PFSK-1 (cell line): ENCODE measurements at regions not wholly inside any gene's neighbourhood (a gene's known extent, or its start where the extent isn't known, plus 50 kb on each side); places are given as distances from the start of the nearest gene placed in this dataset.

Experiments
- FOXP2 ChIP-seq: optimal IDR thresholded peaks from 2 replicates; pipeline ENCODE3; 2011; ENCODE audit warnings: borderline replicate concordance, control low read depth, inconsistent platforms; ENCODE audit not compliant: insufficient read depth; ENCODE audit errors: extremely low read length, extremely low read depth
- POLR2AphosphoS5 ChIP-seq: IDR thresholded peaks from 2 replicates; pipeline ENCODE4 v1.6.1; 2012; ENCODE audit warnings: low read depth, mild to moderate bottlenecking, control low read depth, low read length, moderate library complexity
- REST ChIP-seq, 2 experiments: IDR thresholded peaks; 2 replicates each; pipeline versions ENCODE4 v1.6.1 to v1.8.0; 2011 to 2012; ENCODE audit warnings: low read depth in 2 of 2, low read length in 2 of 2, control low read depth in 1 of 2, inconsistent platforms in 1 of 2, mild to moderate bottlenecking in 1 of 2, moderate library complexity in 1 of 2; ENCODE audit not compliant: insufficient read depth in 1 of 2
- SIN3A ChIP-seq: IDR thresholded peaks from 2 replicates; pipeline ENCODE4 v1.6.1; 2012; ENCODE audit warnings: mild to moderate bottlenecking, low read length, moderate library complexity, borderline replicate concordance; ENCODE audit not compliant: insufficient read depth
- TAF1 ChIP-seq: IDR thresholded peaks from 2 replicates; pipeline ENCODE4 v1.6.1; 2012; ENCODE audit warnings: low read length, control low read depth, borderline replicate concordance; ENCODE audit not compliant: insufficient read depth

GRCh38 chr20:7207186-7207798 lies 439.8 kb downstream of the BMP2 start:
- no peak for TF ChIP-seq SIN3A
- TF ChIP-seq TAF1 = no peak
- no peak for TF ChIP-seq POLR2AphosphoS5
- no peak for TF ChIP-seq REST (IDR thresholded peaks at IDR 0.05; ENCODE audit: insufficient read depth in 1 of 2, low read depth in 2 of 2, low read length in 2 of 2)
- no peak for TF ChIP-seq FOXP2

- TF ChIP-seq FOXP2 (no peak), POLR2AphosphoS5 (no peak), TAF1 (no peak), REST (IDR thresholded peaks at IDR 0.05; ENCODE audit: insufficient read depth in 1 of 2, low read depth in 2 of 2, low read length in 2 of 2) (no peak), SIN3A (no peak)
Observed at GRCh38 chr20:7210910-7211309, 443.4 kb downstream of the BMP2 start.

GRCh38 chr20:7214081-7214740 lies 446.7 kb downstream of the BMP2 start:
- no peak for TF ChIP-seq FOXP2
- TF ChIP-seq SIN3A = no peak
- TF ChIP-seq TAF1 = no peak
- no peak for TF ChIP-seq POLR2AphosphoS5
- TF ChIP-seq REST (IDR thresholded peaks at IDR 0.05; ENCODE audit: insufficient read depth in 1 of 2, low read depth in 2 of 2, low read length in 2 of 2) = no peak

- TF ChIP-seq POLR2AphosphoS5 = no peak
Observed at GRCh38 chr20:7217606-7218005, 450.1 kb downstream of the BMP2 start.

GRCh38 chr20:7220755-7221154 lies 453.3 kb downstream of the BMP2 start:
- TF ChIP-seq REST (IDR thresholded peaks at IDR 0.05; ENCODE audit: insufficient read depth in 1 of 2, low read depth in 2 of 2, low read length in 2 of 2) (no peak), FOXP2 (no peak), POLR2AphosphoS5 (no peak), TAF1 (no peak), SIN3A (no peak)
